Thoracic aorta (tissue), 2 donors: ENCODE measurements at regions not wholly inside any gene's neighbourhood (a gene's known extent, or its start where the extent isn't known, plus 50 kb on each side); places are given as distances from the start of the nearest gene placed in this dataset.

Source experiments
- ATAC-seq: fragments of 150-250 bp; one replicate; pipeline ENCODE4 v1.8.0; 2017; ENCODE audit warnings: low read depth; ENCODE audit not compliant: insufficient number of reproducible peaks, low FRiP score
- DNase-seq: peaks from one replicate; pipeline ENCODE4 v3.0.0-alpha.2; 2020; ENCODE audit warnings: low spot score
- H3K27ac ChIP-seq, 2 donors: fragments of 200-600 bp; sonication (generic); 1 replicate in 1 of 2; 2 replicates in 1 of 2; pipeline ENCODE4 v1.5.1; 2016; ENCODE audit warnings: mild to moderate bottlenecking in 2 of 2, moderate library complexity in 2 of 2
- H3K27me3 ChIP-seq: fragments of 200-600 bp; sonication (generic); replicated peaks from 2 replicates; pipeline ENCODE4 v1.6.0; 2016; ENCODE audit warnings: mild to moderate bottlenecking; ENCODE audit not compliant: insufficient read depth
- H3K36me3 ChIP-seq: fragments of 200-600 bp; sonication (generic); one replicate; pipeline ENCODE4 v1.5.1; 2016
- H3K4me1 ChIP-seq, 2 donors: fragments of 200-600 bp; sonication (generic); 1 replicate in 1 of 2; 2 replicates in 1 of 2; pipeline versions ENCODE4 v1.5.1 to v1.6.0; 2016; ENCODE audit warnings: low read depth in 2 of 2, mild to moderate bottlenecking in 1 of 2; ENCODE audit not compliant: control insufficient read depth in 1 of 2
- H3K4me3 ChIP-seq: fragments of 200-600 bp; sonication (generic); 2 replicates; pipeline ENCODE4 v1.5.1; 2016; ENCODE audit warnings: mild to moderate bottlenecking
- H3K9me3 ChIP-seq: fragments of 200-600 bp; sonication (generic); 2 replicates; pipeline ENCODE4 v1.5.1; 2016
- CTCF ChIP-seq: fragments of 200-600 bp; sonication (generic); IDR thresholded peaks from one replicate; pipeline ENCODE4 v1.5.1; 2019; ENCODE audit warnings: antibody characterized with exemption

DNA sequence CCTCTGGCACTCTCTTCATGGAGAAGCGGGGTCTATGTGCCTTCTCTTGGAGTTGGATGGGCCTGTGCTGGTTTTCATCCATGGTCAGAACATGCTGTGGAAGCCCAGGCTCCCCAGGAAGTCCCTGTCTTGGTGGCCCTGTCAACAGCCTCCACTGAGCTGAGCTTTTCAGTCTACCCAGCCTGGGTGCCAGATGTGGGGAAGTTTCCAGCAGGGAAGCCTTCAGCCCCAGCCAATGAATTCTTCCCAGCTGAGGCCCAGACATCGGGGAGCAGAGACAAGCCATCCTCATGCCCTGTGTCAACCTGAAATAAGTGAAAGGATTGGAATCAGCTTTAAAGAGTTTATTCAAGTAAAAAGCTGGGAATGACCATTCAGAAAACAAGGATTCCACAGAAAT is 75.1 kb upstream of the PGBD5 start:
- Histone ChIP-seq H3K27ac (no peak overlapping the region), H3K4me1 (no peaks in the 10 kb centered on the region), H3K4me3 (no peak overlapping the region), H3K9me3 (no peaks in the 10 kb centered on the region), H3K36me3 (no peaks in the 10 kb centered on the region), H3K27me3 (no peaks in the 10 kb centered on the region)
- ATAC-seq: no peak
- TF ChIP-seq CTCF: no peak
- DNase-seq: no peak

GRCh38 chr1:230500063-230500462 is 73.9 kb upstream of the PGBD5 start:
- no peak for TF ChIP-seq CTCF
- no peak overlapping the region for H3K27ac ChIP-seq
- H3K27me3 ChIP-seq: no peaks in the 10 kb centered on the region
- no peak overlapping the region for H3K4me3 ChIP-seq
- H3K4me1 ChIP-seq: no peaks in the 10 kb centered on the region
- H3K36me3 ChIP-seq: no peaks in the 10 kb centered on the region
- ATAC-seq: no peak
- no peak for DNase-seq
- no peaks in the 10 kb centered on the region for H3K9me3 ChIP-seq

DNA sequence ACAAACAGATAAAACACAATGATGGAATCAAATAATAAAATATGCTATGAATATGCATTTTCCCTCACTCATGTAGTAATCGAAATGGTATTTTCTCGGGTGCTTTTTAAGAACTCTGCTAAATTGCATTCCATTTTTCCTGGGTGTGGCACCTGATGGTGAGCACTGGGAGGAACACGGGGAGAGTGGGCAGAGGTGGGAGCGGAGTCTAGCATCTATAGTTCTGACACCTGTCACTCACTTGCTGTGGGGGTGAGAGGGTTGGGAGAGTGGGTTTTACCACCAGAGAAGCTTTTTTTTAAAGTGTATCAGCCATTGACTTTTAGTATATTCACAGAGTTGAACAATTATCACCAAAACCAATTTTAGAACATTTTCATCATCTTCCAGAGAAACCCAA is 73.4 kb upstream of the PGBD5 start:
- H3K27me3 ChIP-seq: no peaks in the 10 kb centered on the region
- no peaks in the 10 kb centered on the region for H3K9me3 ChIP-seq
- no peak for TF ChIP-seq CTCF
- H3K4me1 ChIP-seq: no peaks in the 10 kb centered on the region
- DNase-seq: no peak
- H3K27ac ChIP-seq: no peak overlapping the region
- H3K4me3 ChIP-seq: no peak overlapping the region
- H3K36me3 ChIP-seq: no peaks in the 10 kb centered on the region
- ATAC-seq: no peak

GRCh38 chr1:230498704-230499103 is 72.6 kb upstream of the PGBD5 start:
- no peak overlapping the region for H3K27ac ChIP-seq
- no peak overlapping the region for H3K4me3 ChIP-seq
- H3K9me3 ChIP-seq: no peaks in the 10 kb centered on the region
- TF ChIP-seq CTCF: no peak
- H3K27me3 ChIP-seq: no peaks in the 10 kb centered on the region
- DNase-seq: no peak
- no peaks in the 10 kb centered on the region for H3K4me1 ChIP-seq
- no peaks in the 10 kb centered on the region for H3K36me3 ChIP-seq
- ATAC-seq: no peak

DNA sequence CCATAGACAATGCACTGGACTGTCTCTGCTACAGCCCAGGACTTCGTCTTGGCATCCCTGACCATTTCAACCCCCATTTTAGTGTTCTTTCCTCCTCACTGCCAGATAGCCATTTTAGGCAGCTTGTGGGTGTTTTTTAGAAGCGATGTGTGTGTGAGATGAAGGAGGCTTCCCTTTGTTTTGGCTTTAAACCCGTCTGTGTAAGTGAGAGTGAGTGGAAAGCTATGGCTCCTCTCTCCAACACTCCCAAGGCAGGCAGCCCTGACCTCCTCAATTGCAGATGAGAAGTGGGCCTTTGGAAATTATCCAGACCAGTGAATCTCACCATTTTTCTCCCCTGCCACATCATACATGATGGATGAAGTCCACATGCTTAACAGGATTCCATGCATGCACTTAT is 70.3 kb upstream of the PGBD5 start:
- no peak for TF ChIP-seq CTCF
- Histone ChIP-seq H3K4me3 (no peak overlapping the region), H3K27ac (no peak overlapping the region), H3K4me1 (no peaks in the 10 kb centered on the region), H3K36me3 (no peaks in the 10 kb centered on the region), H3K27me3 (no peaks in the 10 kb centered on the region), H3K9me3 (no peaks in the 10 kb centered on the region)
- no peak for DNase-seq
- ATAC-seq: no peak
